ENCODE measurements at regions not wholly inside any gene's neighbourhood (a gene's known extent, or its start where the extent isn't known, plus 50 kb on each side); places are given as distances from the start of the nearest gene placed in this dataset.

GRCh38 chr21:39124681-39125251 is 58.5 kb downstream of the PSMG1 start:
- no peak for FAIRE-seq
- DNase-seq (ENCODE audit: insufficient read length, low spot score), result no peak

DNA sequence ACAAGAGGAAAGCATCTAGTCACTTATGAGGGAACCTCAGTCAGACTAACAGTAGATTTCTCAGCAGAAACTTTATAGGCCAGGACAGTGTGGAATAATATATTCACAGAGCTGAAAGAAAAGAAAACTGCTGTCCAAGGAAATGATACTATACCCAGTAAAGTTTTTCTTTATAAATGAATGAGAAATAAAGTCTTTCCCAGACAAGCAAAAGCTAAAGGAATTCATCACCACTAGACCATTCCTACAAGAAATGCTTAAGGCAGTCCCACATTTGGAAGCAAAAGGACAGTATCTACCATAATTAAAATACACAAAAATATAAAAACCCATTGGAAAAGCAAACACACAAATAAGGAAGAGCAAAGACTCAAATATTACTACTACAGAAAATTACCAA is 59.9 kb downstream of the PSMG1 start:
- FAIRE-seq, result no peak
- no peak for DNase-seq (ENCODE audit: insufficient read length, low spot score)

- FAIRE-seq (no peak), DNase-seq (ENCODE audit: insufficient read length, low spot score) (no peak)
Measured at GRCh38 chr21:39121600-39122355, 61.5 kb downstream of the PSMG1 start.

- DNase-seq (ENCODE audit: insufficient read length, low spot score) (no peak), FAIRE-seq (no peak)
Measured at GRCh38 chr21:39120876-39121599, 62.2 kb downstream of the PSMG1 start.

DNA sequence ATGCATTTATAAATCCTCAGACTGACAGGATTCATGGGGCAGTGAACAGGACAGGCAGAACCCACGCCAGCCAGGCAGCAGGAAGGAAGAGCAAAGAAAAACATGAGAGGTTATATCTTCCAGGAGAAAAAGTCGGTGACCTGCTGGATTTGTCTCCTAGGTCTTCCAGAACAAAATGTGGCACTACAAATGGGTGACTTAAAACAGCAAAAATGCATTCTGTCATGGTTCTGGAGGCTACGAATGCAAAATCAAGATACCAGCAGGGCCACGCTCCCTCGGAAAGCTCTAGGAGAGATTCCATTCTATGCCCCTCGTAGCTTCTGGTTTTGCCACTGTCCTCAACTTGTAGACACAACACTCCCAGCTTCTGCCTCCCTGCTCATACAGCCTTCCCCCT is 63.4 kb downstream of the PSMG1 start:
- no peak for FAIRE-seq
- no peak for DNase-seq (ENCODE audit: insufficient read length, low spot score)

DNA sequence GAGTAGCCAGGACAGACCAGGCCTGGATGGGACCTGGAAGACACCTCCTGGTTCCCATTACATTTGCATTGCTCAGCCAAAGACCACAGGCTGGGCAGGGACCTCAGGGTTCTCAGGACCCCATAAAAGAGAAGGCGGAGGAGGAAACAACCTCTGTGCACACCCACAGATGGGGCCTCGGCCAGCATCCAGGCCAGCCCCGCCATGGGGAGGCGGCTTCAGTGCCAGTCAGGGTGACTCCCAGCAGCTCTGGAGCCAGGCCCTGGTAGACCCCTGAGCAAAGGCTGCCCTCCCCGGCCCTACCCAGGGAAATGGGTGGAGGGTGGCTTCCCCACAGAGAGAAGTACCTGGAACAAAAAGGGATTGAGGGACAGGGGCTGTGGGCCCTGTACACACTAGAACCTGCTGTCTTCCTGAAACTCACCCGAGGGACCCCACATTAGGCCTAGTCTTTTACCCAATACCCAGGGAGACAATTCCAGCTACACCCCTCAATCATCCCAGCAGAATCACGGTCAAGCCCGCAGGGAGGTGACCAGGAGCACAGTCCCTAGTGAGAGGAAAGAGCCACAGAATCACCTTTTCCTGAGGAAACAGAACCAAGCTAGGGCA is 64.5 kb downstream of the PSMG1 start:
- DNase-seq (ENCODE audit: insufficient read length, low spot score), result no peak
- no peak for FAIRE-seq

- FAIRE-seq, result no peak
Measured at GRCh38 chr21:39118061-39118460, 65.2 kb downstream of the PSMG1 start.

DNA sequence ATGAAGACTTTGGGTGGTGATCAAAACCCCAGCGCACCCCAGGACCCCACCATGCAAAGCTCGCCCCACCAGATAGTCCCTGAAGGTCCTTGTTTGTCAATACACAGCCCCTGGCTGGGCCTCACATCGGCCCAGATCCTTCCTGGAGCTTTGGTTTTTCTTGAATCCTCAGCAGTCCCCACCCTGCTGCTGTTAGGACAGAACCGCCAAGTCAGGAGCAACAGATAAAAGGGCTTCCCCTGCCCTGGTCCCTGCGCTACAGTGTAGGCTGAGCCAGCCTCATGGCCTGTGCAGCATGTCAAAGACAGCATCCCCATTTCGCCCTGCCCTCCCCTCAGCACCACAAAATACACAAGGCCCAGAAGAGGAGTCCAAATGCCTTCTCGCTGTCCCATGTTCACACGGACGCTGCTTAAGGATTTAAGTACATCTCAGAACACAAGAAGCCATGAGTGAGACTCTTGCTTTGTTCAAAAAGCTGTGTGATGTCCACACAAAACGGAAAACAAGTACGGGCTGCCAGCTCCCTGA is 65.7 kb downstream of the PSMG1 start:
- DNase-seq (ENCODE audit: insufficient read length, low spot score) (no peak), FAIRE-seq (no peak)

More at GRCh38 chr21:39118061-39118460, 65.2 kb downstream of the PSMG1 start:
- no peak for DNase-seq (ENCODE audit: insufficient read length, low spot score)

DNA sequence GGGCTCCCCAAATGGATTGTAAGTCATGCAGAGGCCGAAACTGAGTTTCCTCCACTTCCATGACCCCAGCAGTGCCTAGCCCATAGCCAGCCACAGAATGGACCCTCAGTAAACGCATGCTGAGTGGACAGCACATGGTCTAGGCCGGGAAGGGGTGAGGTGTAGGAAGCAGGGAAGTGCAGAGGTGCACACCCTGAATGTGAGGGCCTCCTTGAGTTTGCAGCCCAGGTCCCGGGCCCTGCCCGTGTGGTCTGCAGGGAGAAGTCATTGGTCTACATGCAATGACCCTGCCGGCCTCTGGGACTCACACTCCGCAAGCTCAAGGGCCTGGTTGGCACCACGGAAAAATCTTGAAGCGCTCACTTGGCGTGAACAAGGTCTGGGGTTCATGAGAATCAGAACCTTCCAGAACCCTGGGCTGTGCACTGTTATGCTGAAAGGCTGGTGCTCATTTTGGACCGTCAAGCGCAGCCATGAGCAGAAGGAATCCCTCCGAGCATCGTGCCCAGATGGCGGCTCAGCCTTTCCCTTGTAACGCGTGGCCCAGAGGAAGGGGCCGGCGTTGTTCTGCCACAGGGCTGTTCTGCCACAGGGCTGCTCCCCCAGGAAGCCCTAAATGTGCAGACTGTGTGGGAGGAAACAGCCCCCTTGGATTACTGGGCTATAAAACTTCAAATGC is 66.4 kb downstream of the PSMG1 start:
- DNase-seq (ENCODE audit: insufficient read length, low spot score), result no peak

GRCh38 chr21:39115576-39116235 is 67.5 kb downstream of the PSMG1 start:
- FAIRE-seq (no peak), DNase-seq (ENCODE audit: insufficient read length, low spot score) (no peak)

More for the DNA sequence above, 66.4 kb downstream of the PSMG1 start:
- no peak for FAIRE-seq

DNA sequence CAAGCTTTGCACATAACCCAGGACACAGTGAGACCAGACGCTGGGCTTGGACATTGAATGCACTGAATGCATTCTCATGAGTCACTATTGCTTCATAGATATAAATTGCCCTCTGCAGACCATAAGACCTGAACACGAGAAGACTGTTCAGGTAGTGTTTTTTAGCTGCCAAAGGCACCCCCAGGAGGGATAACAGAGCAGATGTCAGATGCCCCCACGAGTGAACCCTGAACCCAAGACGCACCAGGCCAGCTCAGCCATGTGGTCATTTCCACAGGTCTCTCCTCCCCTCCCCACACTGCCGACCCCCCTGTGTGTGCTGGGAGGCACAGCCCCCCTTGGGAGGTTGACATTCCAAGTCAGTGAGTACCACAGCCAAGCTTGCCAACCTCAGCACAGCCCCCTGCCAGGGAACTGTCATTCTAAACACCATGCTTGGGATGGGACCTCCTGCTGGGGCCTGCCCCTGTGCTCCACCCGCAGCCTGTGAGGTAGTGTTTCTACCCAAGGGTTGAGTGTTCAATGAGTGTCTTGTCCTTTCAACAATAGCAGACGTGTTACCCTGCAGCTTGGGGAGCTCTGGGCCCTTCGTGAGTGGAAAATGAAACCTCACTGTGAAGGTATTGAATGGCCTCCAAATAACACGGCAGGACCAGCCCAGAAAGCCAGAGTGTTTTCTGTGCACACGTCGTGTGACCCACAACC is 68.2 kb downstream of the PSMG1 start:
- DNase-seq (ENCODE audit: insufficient read length, low spot score), result peak; percentile 51
- peak; percentile 71 for FAIRE-seq

- FAIRE-seq (no peak), DNase-seq (ENCODE audit: insufficient read length, low spot score) (no peak)
Measured at GRCh38 chr21:39111931-39112550, 71.2 kb downstream of the PSMG1 start.

- no peak for DNase-seq (ENCODE audit: insufficient read length, low spot score)
- FAIRE-seq, result peak; percentile 4
Measured at GRCh38 chr21:39110431-39110830, 72.8 kb downstream of the PSMG1 start.

GRCh38 chr21:39109596-39110210 is 73.5 kb downstream of the PSMG1 start:
- FAIRE-seq (no peak), DNase-seq (ENCODE audit: insufficient read length, low spot score) (no peak)

DNA sequence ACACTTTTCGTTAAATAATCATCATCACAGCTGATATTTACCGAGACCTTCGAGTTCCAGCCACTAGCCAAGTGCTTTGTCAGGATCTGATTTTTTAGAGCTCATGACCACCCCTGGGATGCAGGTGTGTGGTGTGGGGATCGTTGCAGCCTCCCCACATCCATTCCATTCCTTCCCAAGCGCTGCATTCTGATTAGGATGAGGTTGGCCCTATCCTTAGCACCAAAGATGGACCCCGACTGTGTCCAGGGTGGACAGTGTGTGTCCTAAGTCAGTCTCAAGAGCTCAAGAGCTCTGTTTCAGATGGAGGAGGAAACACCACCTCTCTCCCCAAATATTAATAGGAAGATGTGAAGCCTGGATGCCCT is 74.1 kb downstream of the PSMG1 start:
- FAIRE-seq (no peak), DNase-seq (ENCODE audit: insufficient read length, low spot score) (no peak)

DNA sequence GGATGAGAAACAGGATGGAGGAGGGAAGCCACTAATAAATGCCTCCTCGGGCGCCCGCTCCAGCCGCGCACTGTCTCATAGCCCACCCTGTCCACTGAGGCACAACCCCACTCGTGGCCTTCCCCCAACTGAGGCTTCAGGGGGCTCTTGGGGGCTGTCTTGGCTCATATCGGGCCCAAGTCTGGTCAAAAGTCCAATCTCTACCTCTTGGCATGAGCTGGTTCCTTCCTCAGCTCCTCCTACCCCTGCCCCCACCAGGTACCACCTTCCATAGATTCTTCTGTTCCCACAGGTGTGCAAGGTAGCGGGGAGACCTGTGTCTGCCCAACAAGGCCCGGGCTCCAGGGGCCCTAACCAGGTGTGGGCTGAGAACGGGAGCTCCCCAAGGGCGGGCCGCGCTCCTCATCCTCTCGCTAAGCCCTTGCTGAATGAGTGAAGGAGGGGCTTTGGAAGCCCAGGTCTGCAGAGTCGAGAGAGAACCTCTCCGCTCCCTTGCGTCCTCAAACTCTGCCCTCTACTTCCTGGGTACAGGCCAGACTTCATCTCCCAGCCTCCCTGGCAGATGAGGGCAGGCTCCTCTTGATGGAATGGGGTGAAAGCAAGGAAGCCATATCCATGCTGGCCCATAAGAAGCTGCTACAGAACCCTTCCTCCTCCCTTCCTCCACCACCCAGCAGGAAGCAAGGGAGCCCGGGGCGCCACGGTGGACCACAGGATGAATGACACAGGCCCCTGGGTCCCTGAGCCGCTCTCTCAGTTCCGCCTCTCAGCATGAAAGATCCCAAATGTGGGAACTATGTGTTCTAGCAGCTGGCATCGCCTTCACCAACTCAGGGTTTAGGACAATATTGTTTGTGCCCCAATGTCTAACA is 74.7 kb downstream of the PSMG1 start:
- FAIRE-seq (no peak), DNase-seq (ENCODE audit: insufficient read length, low spot score) (no peak)

DNA sequence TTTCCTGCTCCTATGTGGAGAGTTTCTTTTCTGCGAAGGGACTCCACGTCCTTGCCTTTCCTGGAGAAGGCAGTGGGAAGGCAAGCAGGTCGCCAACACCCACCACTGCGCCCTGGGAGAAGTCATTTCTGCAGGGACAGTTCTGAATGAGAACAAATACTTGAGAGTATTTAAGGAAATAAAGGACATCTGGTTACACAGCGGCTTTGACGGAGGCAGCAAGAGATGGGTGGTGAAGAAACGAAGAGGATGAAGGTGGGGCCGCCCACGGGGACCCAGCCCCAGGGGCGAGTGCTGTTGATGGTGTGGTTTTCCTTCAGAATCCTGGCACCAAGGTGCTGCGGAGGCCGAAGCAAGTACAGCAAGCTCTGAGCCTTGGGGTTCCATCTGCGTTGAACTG is 75.5 kb downstream of the PSMG1 start:
- DNase-seq (ENCODE audit: insufficient read length, low spot score), result no peak
- FAIRE-seq, result no peak
